HEK293 (cell line): ENCODE measurements at regions not wholly inside any gene's neighbourhood (a gene's known extent, or its start where the extent isn't known, plus 50 kb on each side); places are given as distances from the start of the nearest gene placed in this dataset.

ENCODE experiments used
- CTCF ChIA-PET: fragments of 350-600 bp; formaldehyde crosslinking; extraction: SDS; loops from one replicate; lab custom pipeline; 2021; ENCODE audit warnings: antibody characterized with exemption; lab: Yijun Ruan, JAX
- POLR2A ChIA-PET: fragments of 300-600 bp; formaldehyde crosslinking; extraction: SDS; loops from one replicate; lab custom pipeline; 2020; ENCODE audit warnings: antibody characterized with exemption, inconsistent platforms; lab: Yijun Ruan, JAX
- H3K27ac ChIP-seq: fragments of 200-500 bp; sonication (Bioruptor generic); 2 replicates; pipeline ENCODE4 v1.5.1; 2014; ENCODE audit warnings: low read depth, low read length, control low read depth, inconsistent platforms; ENCODE audit errors: extremely low read depth
- H3K36me3 ChIP-seq, 2 experiments: fragments of 200-500 bp in 1 of 2; sonication (Bioruptor generic) in 1 of 2; 1 replicate in 1 of 2; 2 replicates in 1 of 2; pipeline ENCODE4 v1.5.1; 2014 to 2017; ENCODE audit warnings: inconsistent platforms in 2 of 2, low read length in 2 of 2; ENCODE audit not compliant: control insufficient read depth in 2 of 2, insufficient read depth in 1 of 2
- H3K4me1 ChIP-seq: fragments of 200-500 bp; sonication (Bioruptor generic); 2 replicates; pipeline ENCODE4 v1.5.1; 2014; ENCODE audit warnings: mild to moderate bottlenecking, low read length, inconsistent platforms; ENCODE audit not compliant: control insufficient read depth, insufficient read depth
- H3K4me3 ChIP-seq: 2 replicates; pipeline ENCODE4 v1.5.1; 2011; ENCODE audit warnings: low read depth, mild to moderate bottlenecking, control low read depth, low read length, moderate library complexity
- H3K9me3 ChIP-seq: fragments of 200-500 bp; sonication (Bioruptor generic); 2 replicates; pipeline ENCODE4 v1.5.1; 2014; ENCODE audit warnings: low read depth, low read length, inconsistent platforms; ENCODE audit not compliant: control insufficient read depth, insufficient read depth
- BCL11A ChIP-seq: fragments of 450-650 bp; formaldehyde crosslinking; IDR thresholded peaks from 2 replicates; pipeline ENCODE4 v1.5.1; 2016; ENCODE audit warnings: low read depth, missing biosample characterization, missing genetic modification characterization
- BCL11B ChIP-seq: fragments of 450-650 bp; formaldehyde crosslinking; IDR thresholded peaks from 2 replicates; pipeline ENCODE4 v1.5.1; 2016; ENCODE audit warnings: low read depth, missing biosample characterization, missing genetic modification characterization
- EGR2 ChIP-seq: fragments of 450-650 bp; formaldehyde crosslinking; IDR thresholded peaks from 2 replicates; pipeline ENCODE4 v1.5.1; 2016; ENCODE audit warnings: low read depth, missing biosample characterization, missing genetic modification characterization
- FEZF1 ChIP-seq: fragments of 450-650 bp; formaldehyde crosslinking; IDR thresholded peaks from 2 replicates; pipeline ENCODE4 v1.5.1; 2016; ENCODE audit warnings: missing biosample characterization, missing genetic modification characterization
- GLI4 ChIP-seq: fragments of 450-650 bp; formaldehyde crosslinking; IDR thresholded peaks from 2 replicates; pipeline ENCODE4 v1.5.1; 2016; ENCODE audit warnings: missing biosample characterization, missing genetic modification characterization
- HOXA7 ChIP-seq: sonication (generic); formaldehyde crosslinking; IDR thresholded peaks from 2 replicates; pipeline ENCODE4 v1.8.1; 2022; ENCODE audit warnings: missing genetic modification reagents, borderline replicate concordance
- KLF1 ChIP-seq: fragments of 450-650 bp; formaldehyde crosslinking; IDR thresholded peaks from 2 replicates; pipeline ENCODE4 v1.5.1; 2016; ENCODE audit warnings: missing biosample characterization, missing genetic modification characterization
- RBAK ChIP-seq: fragments of 450-650 bp; formaldehyde crosslinking; IDR thresholded peaks from 2 replicates; pipeline ENCODE4 v1.5.1; 2016; ENCODE audit warnings: missing biosample characterization, missing genetic modification characterization
- SCRT1 ChIP-seq: fragments of 450-650 bp; formaldehyde crosslinking; IDR thresholded peaks from 2 replicates; pipeline ENCODE4 v1.5.1; 2016; ENCODE audit warnings: missing biosample characterization, missing genetic modification characterization, borderline replicate concordance
- SCRT2 ChIP-seq: fragments of 450-650 bp; formaldehyde crosslinking; IDR thresholded peaks from 2 replicates; pipeline ENCODE4 v1.5.1; 2016; ENCODE audit warnings: missing biosample characterization, missing genetic modification characterization
- ZBTB1 ChIP-seq: fragments of 450-650 bp; formaldehyde crosslinking; IDR thresholded peaks from 2 replicates; pipeline ENCODE4 v1.5.1; 2016; ENCODE audit warnings: missing biosample characterization, missing genetic modification characterization
- ZFHX2 ChIP-seq: fragments of 450-650 bp; formaldehyde crosslinking; conservative IDR thresholded peaks from 2 replicates; pipeline ENCODE4 v1.5.1; 2016; ENCODE audit warnings: missing biosample characterization, missing genetic modification characterization
- ZFP41 ChIP-seq: fragments of 450-650 bp; formaldehyde crosslinking; IDR thresholded peaks from 2 replicates; pipeline ENCODE4 v1.5.1; 2016; ENCODE audit warnings: missing biosample characterization, missing genetic modification characterization, borderline replicate concordance
- ZNF112 ChIP-seq: fragments of 450-650 bp; formaldehyde crosslinking; IDR thresholded peaks from 2 replicates; pipeline ENCODE4 v1.5.0; 2017; ENCODE audit warnings: missing biosample characterization, missing genetic modification characterization
- ZNF19 ChIP-seq: fragments of 450-650 bp; formaldehyde crosslinking; IDR thresholded peaks from 2 replicates; pipeline ENCODE4; 2016; ENCODE audit warnings: missing biosample characterization, missing genetic modification characterization, low read depth
- ZNF202 ChIP-seq: fragments of 450-650 bp; formaldehyde crosslinking; IDR thresholded peaks from 2 replicates; pipeline ENCODE4 v1.5.1; 2016; ENCODE audit warnings: missing biosample characterization, missing genetic modification characterization, borderline replicate concordance
- ZNF211 ChIP-seq: fragments of 450-650 bp; formaldehyde crosslinking; IDR thresholded peaks from 2 replicates; pipeline ENCODE4 v1.5.1; 2016; ENCODE audit warnings: low read depth, missing biosample characterization, missing genetic modification characterization
- ZNF324 ChIP-seq: fragments of 450-650 bp; formaldehyde crosslinking; IDR thresholded peaks from 2 replicates; pipeline ENCODE4 v1.5.1; 2016; ENCODE audit warnings: missing biosample characterization, missing genetic modification characterization
- ZNF514 ChIP-seq: fragments of 450-650 bp; formaldehyde crosslinking; IDR thresholded peaks from 2 replicates; pipeline ENCODE4 v1.5.1; 2016; ENCODE audit warnings: missing biosample characterization, missing genetic modification characterization
- ZNF561 ChIP-seq: fragments of 450-650 bp; IDR thresholded peaks from 2 replicates; pipeline ENCODE4 v1.5.1; 2018; ENCODE audit warnings: missing biosample characterization, missing genetic modification characterization, borderline replicate concordance
- ZNF626 ChIP-seq: fragments of 450-650 bp; sonication (Bioruptor Pico); formaldehyde crosslinking; IDR thresholded peaks from 2 replicates; pipeline ENCODE4 v1.5.1; 2018; ENCODE audit warnings: missing biosample characterization, missing genetic modification characterization, inconsistent platforms
- ZNF660 ChIP-seq: fragments of 450-650 bp; IDR thresholded peaks from 2 replicates; pipeline ENCODE4 v1.5.1; 2018; ENCODE audit warnings: missing biosample characterization, mild to moderate bottlenecking, missing genetic modification characterization
- ZNF843 ChIP-seq: fragments of 450-650 bp; formaldehyde crosslinking; IDR thresholded peaks from 2 replicates; pipeline ENCODE4 v1.5.1; 2016; ENCODE audit warnings: missing biosample characterization, missing genetic modification characterization
- ZXDB ChIP-seq: fragments of 450-650 bp; formaldehyde crosslinking; IDR thresholded peaks from 2 replicates; pipeline ENCODE4 v1.5.1; 2016; ENCODE audit warnings: missing biosample characterization, missing genetic modification characterization
- TF ChIP-seq, protein P1 (sequence below): fragments of 450-650 bp; formaldehyde crosslinking; optimal IDR thresholded peaks from 2 replicates; pipeline ENCODE3; 2016; ENCODE audit warnings: missing biosample characterization, mild to moderate bottlenecking, missing genetic modification characterization
- TF ChIP-seq, protein P2 (sequence below): fragments of 450-650 bp; formaldehyde crosslinking; IDR thresholded peaks from 2 replicates; pipeline ENCODE4 v1.5.1; 2017; ENCODE audit warnings: missing biosample characterization, missing genetic modification characterization
- TF ChIP-seq, protein P3 (sequence below): fragments of 450-650 bp; formaldehyde crosslinking; IDR thresholded peaks from 2 replicates; pipeline ENCODE4 v1.5.1; 2016; ENCODE audit warnings: missing biosample characterization, missing genetic modification characterization
- TF ChIP-seq, protein P4 (sequence below): fragments of 450-650 bp; formaldehyde crosslinking; IDR thresholded peaks from 2 replicates; pipeline ENCODE4 v1.5.1; 2016; ENCODE audit warnings: missing biosample characterization, missing genetic modification characterization

DNA sequence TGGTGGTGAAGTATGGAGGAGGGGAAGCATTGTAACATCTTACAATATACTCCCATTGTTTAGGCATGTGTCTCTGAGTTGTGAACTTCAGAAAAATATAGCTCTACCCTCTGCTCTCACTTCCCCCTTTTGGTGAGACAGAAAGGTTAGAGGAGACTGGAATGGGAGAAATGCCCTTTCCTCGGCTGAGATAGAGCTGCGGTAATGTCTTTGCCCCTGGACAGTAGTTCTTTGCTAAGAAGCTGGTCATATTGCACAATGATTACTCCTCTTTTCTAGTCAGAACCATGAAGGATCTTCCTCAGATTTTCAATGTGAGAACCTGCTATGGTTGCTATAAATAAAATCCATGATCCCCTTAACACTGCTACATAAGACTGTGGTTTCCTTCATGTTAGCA is 171.0 kb downstream of the SEM1 start:
- CTCF ChIA-PET, result no interaction called here
- H3K9me3 ChIP-seq, result no peaks in the 10 kb centered on the region
- H3K4me3 ChIP-seq, result no peak overlapping the region
- H3K27ac ChIP-seq, result no peak overlapping the region
- H3K4me1 ChIP-seq, result no peaks in the 10 kb centered on the region
- TF ChIP-seq ZNF514 (tag by site-specific recombination) (no peak), ZNF660 (tag by site-specific recombination) (no peak), KLF1 (no peak), BCL11A (no peak)
- TF ChIP-seq, protein P1, sequence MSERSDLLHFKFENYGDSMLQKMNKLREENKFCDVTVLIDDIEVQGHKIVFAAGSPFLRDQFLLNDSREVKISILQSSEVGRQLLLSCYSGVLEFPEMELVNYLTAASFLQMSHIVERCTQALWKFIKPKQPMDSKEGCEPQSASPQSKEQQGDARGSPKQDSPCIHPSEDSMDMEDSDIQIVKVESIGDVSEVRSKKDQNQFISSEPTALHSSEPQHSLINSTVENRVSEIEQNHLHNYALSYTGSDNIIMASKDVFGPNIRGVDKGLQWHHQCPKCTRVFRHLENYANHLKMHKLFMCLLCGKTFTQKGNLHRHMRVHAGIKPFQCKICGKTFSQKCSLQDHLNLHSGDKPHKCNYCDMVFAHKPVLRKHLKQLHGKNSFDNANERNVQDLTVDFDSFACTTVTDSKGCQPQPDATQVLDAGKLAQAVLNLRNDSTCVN (tag by site-specific recombination), result no peak
- POLR2A ChIA-PET, result no interaction called here
- H3K36me3 ChIP-seq, result no peaks in the 10 kb centered on the region

DNA sequence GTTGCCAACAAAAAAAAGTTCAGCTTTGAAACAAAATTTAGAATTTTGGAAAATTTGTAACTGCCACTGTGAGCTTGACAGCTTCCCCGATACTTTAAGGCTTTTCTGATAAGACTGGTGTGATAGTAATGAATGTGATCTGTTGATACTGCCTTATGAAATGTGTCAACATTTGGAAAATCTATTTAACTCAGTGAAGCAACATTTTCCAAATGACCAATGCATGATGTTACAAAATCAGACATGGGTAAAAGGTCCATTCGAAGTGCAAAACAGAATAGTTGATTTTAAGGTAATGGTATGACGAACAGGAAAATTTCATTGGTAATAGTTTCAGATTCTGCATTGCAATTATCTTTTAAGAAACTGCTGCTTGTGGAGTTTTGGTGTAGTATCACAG is 175.4 kb downstream of the SEM1 start:
- Histone ChIP-seq H3K4me1 (no peaks in the 10 kb centered on the region), H3K36me3 (no peaks in the 10 kb centered on the region), H3K27ac (no peak overlapping the region), H3K9me3 (no peaks in the 10 kb centered on the region), H3K4me3 (no peak overlapping the region)
- ChIA-PET CTCF (no interaction called here), POLR2A (no interaction called here)
- TF ChIP-seq SCRT2, result no peak
- TF ChIP-seq, protein P2, sequence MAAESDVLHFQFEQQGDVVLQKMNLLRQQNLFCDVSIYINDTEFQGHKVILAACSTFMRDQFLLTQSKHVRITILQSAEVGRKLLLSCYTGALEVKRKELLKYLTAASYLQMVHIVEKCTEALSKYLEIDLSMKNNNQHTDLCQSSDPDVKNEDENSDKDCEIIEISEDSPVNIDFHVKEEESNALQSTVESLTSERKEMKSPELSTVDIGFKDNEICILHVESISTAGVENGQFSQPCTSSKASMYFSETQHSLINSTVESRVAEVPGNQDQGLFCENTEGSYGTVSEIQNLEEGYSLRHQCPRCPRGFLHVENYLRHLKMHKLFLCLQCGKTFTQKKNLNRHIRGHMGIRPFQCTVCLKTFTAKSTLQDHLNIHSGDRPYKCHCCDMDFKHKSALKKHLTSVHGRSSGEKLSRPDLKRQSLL (tag by site-specific recombination), result no peak
- TF ChIP-seq ZNF202 (tag by site-specific recombination), result no peak
- no peak for TF ChIP-seq ZNF112 (tag by site-specific recombination)
- no peak for TF ChIP-seq RBAK (tag by site-specific recombination)
- TF ChIP-seq ZNF19 (tag by site-specific recombination), result no peak
- TF ChIP-seq ZXDB, result no peak
- no peak for TF ChIP-seq ZFHX2 (tag by site-specific recombination)
- TF ChIP-seq ZNF211 (tag by site-specific recombination), result no peak
- TF ChIP-seq HOXA7, result no peak

DNA sequence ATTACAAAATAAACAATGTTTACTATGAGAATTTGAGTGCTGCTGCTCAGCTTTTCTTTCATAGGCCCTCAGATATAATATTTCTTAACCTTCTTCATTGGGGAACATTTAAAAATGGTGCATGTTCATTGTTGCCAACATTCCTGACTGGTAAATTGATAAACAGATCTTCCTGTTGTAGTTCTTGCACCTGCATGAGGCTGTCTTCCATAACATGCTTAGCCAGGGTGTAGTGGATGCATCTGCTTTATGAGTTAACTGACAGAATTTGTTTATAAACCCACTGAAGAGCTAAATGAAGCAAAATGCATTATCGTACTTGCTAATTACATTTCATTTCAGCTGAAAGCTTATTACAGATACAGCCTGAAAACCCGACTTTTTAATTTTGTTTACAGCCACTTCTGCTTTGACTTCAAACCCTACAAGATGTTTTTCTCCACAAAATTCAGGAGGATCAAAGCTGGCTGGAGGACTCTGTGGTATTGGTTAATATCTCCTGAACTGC is 177.2 kb downstream of the SEM1 start:
- ChIA-PET POLR2A (no interaction called here), CTCF (no interaction called here)
- Histone ChIP-seq H3K4me1 (no peaks in the 10 kb centered on the region), H3K36me3 (no peaks in the 10 kb centered on the region), H3K9me3 (no peaks in the 10 kb centered on the region), H3K4me3 (no peak overlapping the region), H3K27ac (no peak overlapping the region)
- TF ChIP-seq, protein P3, sequence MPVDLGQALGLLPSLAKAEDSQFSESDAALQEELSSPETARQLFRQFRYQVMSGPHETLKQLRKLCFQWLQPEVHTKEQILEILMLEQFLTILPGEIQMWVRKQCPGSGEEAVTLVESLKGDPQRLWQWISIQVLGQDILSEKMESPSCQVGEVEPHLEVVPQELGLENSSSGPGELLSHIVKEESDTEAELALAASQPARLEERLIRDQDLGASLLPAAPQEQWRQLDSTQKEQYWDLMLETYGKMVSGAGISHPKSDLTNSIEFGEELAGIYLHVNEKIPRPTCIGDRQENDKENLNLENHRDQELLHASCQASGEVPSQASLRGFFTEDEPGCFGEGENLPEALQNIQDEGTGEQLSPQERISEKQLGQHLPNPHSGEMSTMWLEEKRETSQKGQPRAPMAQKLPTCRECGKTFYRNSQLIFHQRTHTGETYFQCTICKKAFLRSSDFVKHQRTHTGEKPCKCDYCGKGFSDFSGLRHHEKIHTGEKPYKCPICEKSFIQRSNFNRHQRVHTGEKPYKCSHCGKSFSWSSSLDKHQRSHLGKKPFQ (tag by site-specific recombination), result no peak
- TF ChIP-seq ZNF561 (tag by site-specific recombination) (no peak), GLI4 (no peak), EGR2 (tag by site-specific recombination) (no peak), SCRT1 (tag by site-specific recombination) (no peak), ZNF843 (tag by site-specific recombination) (no peak), BCL11B (tag by site-specific recombination) (no peak), ZNF626 (tag by site-specific recombination) (no peak), KLF1 (no peak), ZFP41 (tag by site-specific recombination) (no peak), ZBTB1 (tag by site-specific recombination) (no peak), ZNF324 (tag by site-specific recombination) (no peak), FEZF1 (tag by site-specific recombination) (no peak)
- TF ChIP-seq, protein P4, sequence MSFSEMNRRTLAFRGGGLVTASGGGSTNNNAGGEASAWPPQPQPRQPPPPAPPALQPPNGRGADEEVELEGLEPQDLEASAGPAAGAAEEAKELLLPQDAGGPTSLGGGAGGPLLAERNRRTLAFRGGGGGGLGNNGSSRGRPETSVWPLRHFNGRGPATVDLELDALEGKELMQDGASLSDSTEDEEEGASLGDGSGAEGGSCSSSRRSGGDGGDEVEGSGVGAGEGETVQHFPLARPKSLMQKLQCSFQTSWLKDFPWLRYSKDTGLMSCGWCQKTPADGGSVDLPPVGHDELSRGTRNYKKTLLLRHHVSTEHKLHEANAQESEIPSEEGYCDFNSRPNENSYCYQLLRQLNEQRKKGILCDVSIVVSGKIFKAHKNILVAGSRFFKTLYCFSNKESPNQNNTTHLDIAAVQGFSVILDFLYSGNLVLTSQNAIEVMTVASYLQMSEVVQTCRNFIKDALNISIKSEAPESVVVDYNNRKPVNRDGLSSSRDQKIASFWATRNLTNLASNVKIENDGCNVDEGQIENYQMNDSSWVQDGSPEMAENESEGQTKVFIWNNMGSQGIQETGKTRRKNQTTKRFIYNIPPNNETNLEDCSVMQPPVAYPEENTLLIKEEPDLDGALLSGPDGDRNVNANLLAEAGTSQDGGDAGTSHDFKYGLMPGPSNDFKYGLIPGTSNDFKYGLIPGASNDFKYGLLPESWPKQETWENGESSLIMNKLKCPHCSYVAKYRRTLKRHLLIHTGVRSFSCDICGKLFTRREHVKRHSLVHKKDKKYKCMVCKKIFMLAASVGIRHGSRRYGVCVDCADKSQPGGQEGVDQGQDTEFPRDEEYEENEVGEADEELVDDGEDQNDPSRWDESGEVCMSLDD (tag by site-specific recombination), result no peak
